H9 (cell line): ENCODE measurements at regions not wholly inside any gene's neighbourhood (a gene's known extent, or its start where the extent isn't known, plus 50 kb on each side); places are given as distances from the start of the nearest gene placed in this dataset.

Source experiments
- DNase-seq: peaks from one replicate; pipeline ENCODE4 v3.0.0-alpha.2; 2017
- H2AFZ ChIP-seq: one replicate; pipeline ENCODE4 v1.6.1; 2013; ENCODE audit warnings: mild to moderate bottlenecking, low read length, control low read depth, moderate library complexity
- H2AK5ac ChIP-seq: 2 replicates; pipeline ENCODE4 v1.6.1; 2013; ENCODE audit warnings: low read length, control low read depth, mixed read lengths; ENCODE audit not compliant: insufficient read length
- H2BK120ac ChIP-seq: one replicate; pipeline ENCODE4 v1.6.1; 2013; ENCODE audit warnings: low read depth, mild to moderate bottlenecking, low read length, control low read depth, inconsistent platforms; ENCODE audit not compliant: poor library complexity, severe bottlenecking
- H2BK12ac ChIP-seq: 2 replicates; pipeline ENCODE4 v1.6.1; 2013; ENCODE audit warnings: low read length, control low read depth, mixed read lengths, low read depth; ENCODE audit not compliant: insufficient read length
- H2BK15ac ChIP-seq: 2 replicates; pipeline ENCODE4 v1.6.1; 2013; ENCODE audit warnings: low read depth, low read length, control low read depth
- H2BK20ac ChIP-seq: one replicate; pipeline ENCODE4 v1.6.1; 2013; ENCODE audit warnings: low read depth, mild to moderate bottlenecking, low read length, control low read depth, inconsistent platforms; ENCODE audit not compliant: poor library complexity, severe bottlenecking
- H2BK5ac ChIP-seq: 2 replicates; pipeline ENCODE4 v1.6.1; 2013; ENCODE audit warnings: low read length, control low read depth, mixed read lengths; ENCODE audit not compliant: insufficient read length
- H3K14ac ChIP-seq: 2 replicates; pipeline ENCODE4 v1.6.1; 2013; ENCODE audit warnings: low read length, control low read depth; ENCODE audit not compliant: insufficient read depth
- H3K18ac ChIP-seq: 2 replicates; pipeline ENCODE4 v1.6.1; 2013; ENCODE audit warnings: low read depth, mild to moderate bottlenecking, mixed read lengths, low read length, control low read depth; ENCODE audit not compliant: insufficient read length
- H3K23ac ChIP-seq: 2 replicates; pipeline ENCODE4 v1.6.1; 2013; ENCODE audit warnings: low read length, control low read depth, mixed read lengths, low read depth; ENCODE audit not compliant: insufficient read length
- H3K23me2 ChIP-seq: 2 replicates; pipeline ENCODE4 v1.6.1; 2013; ENCODE audit warnings: low read depth, mild to moderate bottlenecking, mixed read lengths, low read length, control low read depth; ENCODE audit not compliant: insufficient read length, poor library complexity, severe bottlenecking
- H3K27ac ChIP-seq: 2 replicates; pipeline ENCODE4 v1.5.1; 2013; ENCODE audit warnings: low read length, control low read depth, mixed read lengths, low read depth; ENCODE audit not compliant: insufficient read length
- H3K27me3 ChIP-seq: 2 replicates; pipeline ENCODE4 v1.6.1; 2013; ENCODE audit warnings: low read length, control low read depth, inconsistent platforms; ENCODE audit not compliant: insufficient read depth
- H3K4ac ChIP-seq: 2 replicates; pipeline ENCODE4 v1.6.1; 2013; ENCODE audit warnings: low read depth, mild to moderate bottlenecking, control low read depth, inconsistent platforms, low read length, moderate library complexity
- H3K4me1 ChIP-seq: 2 replicates; pipeline ENCODE4 v1.6.1; 2013; ENCODE audit warnings: low read length, control low read depth, inconsistent platforms; ENCODE audit not compliant: insufficient read depth
- H3K4me2 ChIP-seq: 2 replicates; pipeline ENCODE4 v1.6.1; 2013; ENCODE audit warnings: low read length, control low read depth, mixed read lengths; ENCODE audit not compliant: insufficient read length, insufficient read depth
- H3K56ac ChIP-seq: 2 replicates; pipeline ENCODE4 v1.6.1; 2013; ENCODE audit warnings: low read depth, mild to moderate bottlenecking, mixed read lengths, low read length, control low read depth; ENCODE audit not compliant: insufficient read length
- H3K79me1 ChIP-seq: 2 replicates; pipeline ENCODE4 v1.6.1; 2013; ENCODE audit warnings: low read depth, mild to moderate bottlenecking, moderate library complexity, low read length, control low read depth, inconsistent platforms; ENCODE audit not compliant: insufficient read depth, poor library complexity, severe bottlenecking
- H3K79me2 ChIP-seq: 2 replicates; pipeline ENCODE4 v1.6.1; 2013; ENCODE audit warnings: low read length, control low read depth, inconsistent platforms; ENCODE audit not compliant: insufficient read depth
- H3K9ac ChIP-seq: 2 replicates; pipeline ENCODE4 v1.6.1; 2013; ENCODE audit warnings: low read length, control low read depth, mixed read lengths; ENCODE audit not compliant: insufficient read length; ENCODE audit errors: extremely low read depth
- H3K9me3 ChIP-seq: one replicate; pipeline ENCODE4 v1.6.1; 2013; ENCODE audit warnings: low read depth, low read length, inconsistent platforms; ENCODE audit not compliant: control insufficient read depth
- H3T11ph ChIP-seq: one replicate; pipeline ENCODE4 v1.6.1; 2013; ENCODE audit warnings: mild to moderate bottlenecking, low read length, control low read depth, inconsistent platforms
- H4K20me1 ChIP-seq: one replicate; pipeline ENCODE4 v1.6.1; 2013; ENCODE audit not compliant: control insufficient read depth, insufficient read length, insufficient read depth
- H4K5ac ChIP-seq: 2 replicates; pipeline ENCODE4 v1.6.1; 2013; ENCODE audit warnings: low read depth, mild to moderate bottlenecking, mixed read lengths, low read length, control low read depth; ENCODE audit not compliant: insufficient read length
- H4K8ac ChIP-seq: replicated peaks from 2 replicates; pipeline ENCODE4 v1.6.1; 2013; ENCODE audit warnings: low read length, control low read depth, mixed read lengths, low read depth; ENCODE audit not compliant: insufficient read length
- H4K91ac ChIP-seq: 2 replicates; pipeline ENCODE4 v1.6.1; 2013; ENCODE audit warnings: low read depth, mild to moderate bottlenecking, moderate library complexity, mixed read lengths, low read length, control low read depth; ENCODE audit not compliant: insufficient read length
- H3K27ac Mint-ChIP-seq, 3 experiments: 2 replicates in 2 of 3; 3 replicates in 1 of 3; pipeline ENCODE4 v1.8.0; 2020 to 2021; ENCODE audit warnings: mixed read lengths in 3 of 3, mild to moderate bottlenecking in 1 of 3, moderate library complexity in 1 of 3
- H3K27me3 Mint-ChIP-seq: 2 replicates; pipeline ENCODE4 v1.8.0; 2021; ENCODE audit warnings: low read depth, mild to moderate bottlenecking, moderate library complexity, mixed read lengths
- H3K36me3 Mint-ChIP-seq, 3 experiments: 2 replicates in 2 of 3; 3 replicates in 1 of 3; pipeline ENCODE4 v1.8.0; 2020 to 2021; ENCODE audit warnings: low read depth in 3 of 3, mixed read lengths in 3 of 3; ENCODE audit not compliant: insufficient read depth in 1 of 3
- H3K4me1 Mint-ChIP-seq, 2 experiments: 2 replicates each; pipeline ENCODE4 v1.8.0; 2020; ENCODE audit warnings: mixed read lengths in 2 of 2
- H3K4me3 Mint-ChIP-seq, 2 experiments: 2 replicates in 1 of 2; 3 replicates in 1 of 2; pipeline ENCODE4 v1.8.0; 2020 to 2021; ENCODE audit warnings: mild to moderate bottlenecking in 2 of 2, mixed read lengths in 2 of 2, moderate library complexity in 1 of 2
- H3K9me3 Mint-ChIP-seq, 2 experiments: 2 replicates in 1 of 2; 3 replicates in 1 of 2; pipeline ENCODE4 v1.8.0; 2020; ENCODE audit warnings: mild to moderate bottlenecking in 2 of 2, mixed read lengths in 2 of 2, moderate library complexity in 1 of 2
- WGBS: extraction: QIAGEN DNeasy Blood & Tissue Kit; methylation state at CpG from one replicate; pipeline ENCODE4 v1.1.7; 2013; ENCODE audit warnings: missing lambda C conversion rate, low lambda C conversion rate, mixed read lengths; ENCODE audit not compliant: insufficient read length; ENCODE audit errors: extremely low coverage; 5-methylcytosine and 5-hydroxymethylcytosine counted together
- TF ChIP-seq, protein P1 (sequence below): fragments of 200-600 bp; sonication (generic); conservative IDR thresholded peaks from 3 replicates; pipeline ENCODE4 v1.8.0; 2021; ENCODE audit warnings: antibody characterized with exemption, mild to moderate bottlenecking

GRCh38 chr3:143203848-143204247 lies 84.3 kb downstream of the CHST2 start:
- WGBS, result no CpG with 5 or more reads among the region's 3 CpGs
- H3K27me3 Mint-ChIP-seq, result no peaks in the 10 kb centered on the region
- no peak overlapping the region for H2BK12ac ChIP-seq
- no peak overlapping the region for H2BK15ac ChIP-seq
- H2BK20ac ChIP-seq, result no peak overlapping the region
- H4K5ac ChIP-seq, result no peak overlapping the region
- TF ChIP-seq, protein P1, sequence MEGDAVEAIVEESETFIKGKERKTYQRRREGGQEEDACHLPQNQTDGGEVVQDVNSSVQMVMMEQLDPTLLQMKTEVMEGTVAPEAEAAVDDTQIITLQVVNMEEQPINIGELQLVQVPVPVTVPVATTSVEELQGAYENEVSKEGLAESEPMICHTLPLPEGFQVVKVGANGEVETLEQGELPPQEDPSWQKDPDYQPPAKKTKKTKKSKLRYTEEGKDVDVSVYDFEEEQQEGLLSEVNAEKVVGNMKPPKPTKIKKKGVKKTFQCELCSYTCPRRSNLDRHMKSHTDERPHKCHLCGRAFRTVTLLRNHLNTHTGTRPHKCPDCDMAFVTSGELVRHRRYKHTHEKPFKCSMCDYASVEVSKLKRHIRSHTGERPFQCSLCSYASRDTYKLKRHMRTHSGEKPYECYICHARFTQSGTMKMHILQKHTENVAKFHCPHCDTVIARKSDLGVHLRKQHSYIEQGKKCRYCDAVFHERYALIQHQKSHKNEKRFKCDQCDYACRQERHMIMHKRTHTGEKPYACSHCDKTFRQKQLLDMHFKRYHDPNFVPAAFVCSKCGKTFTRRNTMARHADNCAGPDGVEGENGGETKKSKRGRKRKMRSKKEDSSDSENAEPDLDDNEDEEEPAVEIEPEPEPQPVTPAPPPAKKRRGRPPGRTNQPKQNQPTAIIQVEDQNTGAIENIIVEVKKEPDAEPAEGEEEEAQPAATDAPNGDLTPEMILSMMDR, result no peak
- H3K79me2 ChIP-seq, result no peaks in the 10 kb centered on the region
- H3K27me3 ChIP-seq, result no peaks in the 10 kb centered on the region
- H3K27ac Mint-ChIP-seq, result no peak overlapping the region
- H3K4me3 Mint-ChIP-seq, result no peak overlapping the region
- H4K20me1 ChIP-seq, result no peaks in the 10 kb centered on the region
- H3K23ac ChIP-seq, result no peak overlapping the region
- H4K8ac ChIP-seq, result no peak overlapping the region
- H3K23me2 ChIP-seq, result no peaks in the 10 kb centered on the region
- H2BK5ac ChIP-seq, result no peak overlapping the region
- H3K9me3 ChIP-seq, result no peaks in the 10 kb centered on the region
- no peak overlapping the region for H3T11ph ChIP-seq
- H3K27ac ChIP-seq, result no peak overlapping the region
- H3K4me1 ChIP-seq, result peaks cover 4% of the 10 kb centered on the region; the same call in 1 of the 2 replicates
- no peak overlapping the region for H3K14ac ChIP-seq
- H4K91ac ChIP-seq, result no peak overlapping the region
- H3K18ac ChIP-seq, result no peak overlapping the region
- no peak for DNase-seq
- H3K4me1 Mint-ChIP-seq, result peaks cover 18 to 29% of the 10 kb centered on the region in 2 experiments
- H3K79me1 ChIP-seq, result no peaks in the 10 kb centered on the region
- H2AK5ac ChIP-seq, result no peak overlapping the region
- H3K4ac ChIP-seq, result no peak overlapping the region
- no peak overlapping the region for H2AFZ ChIP-seq
- H3K36me3 Mint-ChIP-seq, result no peaks in the 10 kb centered on the region
- no peak overlapping the region for H3K56ac ChIP-seq
- H3K9me3 Mint-ChIP-seq, result peaks cover 0 to 2% of the 10 kb centered on the region in 2 experiments; a peak in 2 of 5 replicates
- no peak overlapping the region for H3K9ac ChIP-seq
- H2BK120ac ChIP-seq, result no peak overlapping the region
- no peak overlapping the region for H3K4me2 ChIP-seq
